Hepatocyte (in vitro differentiated cells): ENCODE measurements at regions not wholly inside any gene's neighbourhood (a gene's known extent, or its start where the extent isn't known, plus 50 kb on each side); places are given as distances from the start of the nearest gene placed in this dataset.

ENCODE experiments used
- CTCF ChIP-seq: fragments of 200-600 bp; sonication (generic); IDR thresholded peaks from 2 replicates; pipeline ENCODE4 v1.5.1; 2016; ENCODE audit warnings: antibody characterized with exemption, mild to moderate bottlenecking; ENCODE audit not compliant: poor library complexity
- EZH2 ChIP-seq: fragments of 200-600 bp; sonication (generic); IDR thresholded peaks from 2 replicates; pipeline ENCODE4 v1.6.1; 2016; ENCODE audit warnings: antibody characterized with exemption, mild to moderate bottlenecking, borderline replicate concordance
- EZH2phosphoT487 ChIP-seq: fragments of 200-600 bp; sonication (generic); IDR thresholded peaks from one replicate; pipeline ENCODE4 v1.6.1; 2018; ENCODE audit warnings: antibody characterized with exemption, mild to moderate bottlenecking, low read depth, moderate library complexity; ENCODE audit not compliant: unreplicated experiment, severe bottlenecking

GRCh38 chr2:35731674-35732073 lies 623.9 kb upstream of the CRIM1 start:
- TF ChIP-seq CTCF (no peak), EZH2 (no peak), EZH2phosphoT487 (no peak)
